ENCODE measurements at regions not wholly inside any gene's neighbourhood (a gene's known extent, or its start where the extent isn't known, plus 50 kb on each side); places are given as distances from the start of the nearest gene placed in this dataset.

GRCh38 chr2:199684832-199685231, 166.2 kb downstream of the FTCDNL1 start:
- no peak for TF ChIP-seq CTCF (IDR thresholded peaks at IDR 0.05)
- TF ChIP-seq POLR2A (IDR thresholded peaks at IDR 0.05) = no peak

Data from esophagus squamous epithelium (tissue), 4 donors.